ENCODE measurements at regions not wholly inside any gene's neighbourhood (a gene's known extent, or its start where the extent isn't known, plus 50 kb on each side); places are given as distances from the start of the nearest gene placed in this dataset.
"Not testable (repeated sequence)": the region's sequence is repeated elsewhere in the genome, so short reads cannot be mapped to it uniquely, and the experiment has no call there.

GRCh38 chr6:4725136-4725760 is 51.0 kb upstream of the CDYL start:
- DNase-seq (ENCODE audit: low read depth in 3 of 3), result not testable (repeated sequence)

GRCh38 chr6:4724727-4725126 is 51.5 kb upstream of the CDYL start:
- DNase-seq (ENCODE audit: low read depth in 3 of 3), result not testable (repeated sequence)

- DNase-seq (ENCODE audit: low read depth in 3 of 3), result no peak
These were observed 52.8 kb upstream of the CDYL start for GRCh38 chr6:4723383-4723782.

- not testable (repeated sequence) for DNase-seq (ENCODE audit: low read depth in 3 of 3)
These were observed 54.8 kb upstream of the CDYL start for GRCh38 chr6:4721368-4721767.

GRCh38 chr6:4719491-4719890 is 56.7 kb upstream of the CDYL start:
- no peak for DNase-seq (ENCODE audit: low read depth in 3 of 3)

- DNase-seq (ENCODE audit: low read depth in 3 of 3), result no peak
These were observed 58.3 kb upstream of the CDYL start for GRCh38 chr6:4717856-4718255.

- DNase-seq (ENCODE audit: low read depth in 3 of 3), result no peak
These were observed 59.1 kb upstream of the CDYL start for GRCh38 chr6:4717124-4717523.

GRCh38 chr6:4714961-4715501 is 61.2 kb upstream of the CDYL start:
- DNase-seq (ENCODE audit: low read depth in 3 of 3), result no peak

GRCh38 chr6:4712291-4712690 is 63.9 kb upstream of the CDYL start:
- DNase-seq (ENCODE audit: low read depth in 3 of 3), result no peak

GRCh38 chr6:4707011-4707410 is 69.2 kb upstream of the CDYL start:
- no peak for DNase-seq (ENCODE audit: low read depth in 3 of 3)

- no peak for DNase-seq (ENCODE audit: low read depth in 3 of 3)
These were observed 70.4 kb upstream of the CDYL start for GRCh38 chr6:4705809-4706208.

- DNase-seq (ENCODE audit: low read depth in 3 of 3), result no peak
These were observed 72.8 kb upstream of the CDYL start for GRCh38 chr6:4703382-4703781.

- no peak for DNase-seq (ENCODE audit: low read depth in 3 of 3)
These were observed 77.1 kb upstream of the CDYL start for GRCh38 chr6:4698901-4699659.

GRCh38 chr6:4693173-4693970 is 82.8 kb upstream of the CDYL start:
- DNase-seq (ENCODE audit: low read depth in 3 of 3), result no peak

- no peak for DNase-seq (ENCODE audit: low read depth in 3 of 3)
These were observed 83.5 kb upstream of the CDYL start for GRCh38 chr6:4692664-4693063.

GRCh38 chr6:4687989-4688947 is 87.9 kb upstream of the CDYL start:
- no peak for DNase-seq (ENCODE audit: low read depth in 3 of 3)

- DNase-seq (ENCODE audit: low read depth in 3 of 3), result no peak
These were observed 88.6 kb upstream of the CDYL start for GRCh38 chr6:4687656-4687988.

GRCh38 chr6:4682431-4683097 is 93.6 kb upstream of the CDYL start:
- DNase-seq (ENCODE audit: low read depth in 3 of 3), result no peak

GRCh38 chr6:4678506-4679300 is 97.5 kb upstream of the CDYL start:
- no peak for DNase-seq (ENCODE audit: low read depth in 3 of 3)

GRCh38 chr6:4677751-4678065 is 98.5 kb upstream of the CDYL start:
- no peak for DNase-seq (ENCODE audit: low read depth in 3 of 3)

All from stimulated activated CD4-positive, alpha-beta T cell treated with anti-CD3 and anti-CD28 coated beads, TNF-alpha, amount 100 ng/mL, for 4 hours (primary cell).